Natural killer cell treated with Interleukin-12 subunit alpha and Interleukin-12 subunit beta and Interleukin-15 and Interleukin-18, amount 100 ng/mL, for 72 hours (primary cell): ENCODE measurements at regions not wholly inside any gene's neighbourhood (a gene's known extent, or its start where the extent isn't known, plus 50 kb on each side); places are given as distances from the start of the nearest gene placed in this dataset.
A peak's percentile ranks its signal among the peaks of the same experiment; 100 is the strongest.
"Not testable (repeated sequence)": the region's sequence is repeated elsewhere in the genome, so short reads cannot be mapped to it uniquely, and the experiment has no call there.

ENCODE experiments used
- ATAC-seq, 2 donors: fragments of 150-1000 bp; cut with Tn5 transposase in 1 of 2; sonication (Bioruptor Pico), chemical (Tn5 transposase) in 1 of 2; 2 replicates each; pipeline ENCODE4 v1.10.0; 2021
- DNase-seq: peaks from one replicate; pipeline ENCODE4 v3.0.0; 2022; ENCODE audit warnings: low spot score
- H3K27ac Mint-ChIP-seq, 2 donors: 1 replicate in 1 of 2; 2 replicates in 1 of 2; pipeline ENCODE4 v1.8.0; 2022; ENCODE audit warnings: mixed read lengths in 2 of 2, mild to moderate bottlenecking in 1 of 2, moderate library complexity in 1 of 2
- H3K27me3 Mint-ChIP-seq, 2 donors: 1 replicate in 1 of 2; 2 replicates in 1 of 2; pipeline ENCODE4 v1.8.0; 2022; ENCODE audit warnings: mixed read lengths in 2 of 2
- H3K36me3 Mint-ChIP-seq: one replicate; pipeline ENCODE4 v1.8.0; 2022; ENCODE audit warnings: mixed read lengths
- H3K4me1 Mint-ChIP-seq, 2 donors: 1 replicate in 1 of 2; 2 replicates in 1 of 2; pipeline ENCODE4 v1.8.0; 2022; ENCODE audit warnings: low read depth in 2 of 2, mixed read lengths in 2 of 2, mild to moderate bottlenecking in 1 of 2
- H3K4me3 Mint-ChIP-seq: one replicate; pipeline ENCODE4 v1.8.0; 2022; ENCODE audit warnings: mixed read lengths
- H3K9me3 Mint-ChIP-seq: 2 replicates; pipeline ENCODE4 v1.8.0; 2022; ENCODE audit warnings: mixed read lengths

- not testable (repeated sequence) for H3K36me3 Mint-ChIP-seq, H3K4me3 Mint-ChIP-seq, H3K9me3 Mint-ChIP-seq, ATAC-seq, H3K27ac Mint-ChIP-seq, H3K4me1 Mint-ChIP-seq, DNase-seq
- H3K27me3 Mint-ChIP-seq = peaks cover 7 to 20% of the 10 kb centered on the region in 2 donors
Measured at GRCh38 chr11:81769906-81770305, 963.8 kb downstream of the FAM181B start.

GRCh38 chr11:81756864-81757595 is 976.6 kb downstream of the FAM181B start:
- Mint-ChIP-seq H3K27ac (no peak overlapping the region), H3K4me1 (no peaks in the 10 kb centered on the region), H3K4me3 (no peak overlapping the region), H3K27me3 (peaks cover 0 to 15% of the 10 kb centered on the region in 2 donors), H3K9me3 (no peaks in the 10 kb centered on the region), H3K36me3 (no peaks in the 10 kb centered on the region)
- ATAC-seq = no peak
- no peak for DNase-seq

GRCh38 chr11:81749245-81749644 is 984.4 kb downstream of the FAM181B start:
- Mint-ChIP-seq H3K4me1 (no peaks in the 10 kb centered on the region), H3K36me3 (no peaks in the 10 kb centered on the region), H3K9me3 (peaks cover 4% of the 10 kb centered on the region), H3K27me3 (peaks cover 0 to 15% of the 10 kb centered on the region in 2 donors), H3K27ac (no peak overlapping the region), H3K4me3 (no peak overlapping the region)
- ATAC-seq (no peak), DNase-seq (no peak)

- DNase-seq = no peak
- Mint-ChIP-seq H3K36me3 (no peaks in the 10 kb centered on the region), H3K27me3 (peaks cover 0 to 8% of the 10 kb centered on the region in 2 donors), H3K4me1 (no peaks in the 10 kb centered on the region), H3K4me3 (no peak overlapping the region), H3K9me3 (peaks cover 4% of the 10 kb centered on the region), H3K27ac (no peak overlapping the region)
- peak in 1 of 2 donors; percentile 40 for ATAC-seq
Measured at GRCh38 chr11:81744336-81745116, 989.1 kb downstream of the FAM181B start.

- Mint-ChIP-seq H3K4me3 (no peak overlapping the region), H3K9me3 (peaks cover 13% of the 10 kb centered on the region), H3K27ac (no peak overlapping the region), H3K27me3 (no peaks in the 10 kb centered on the region), H3K36me3 (peaks cover 4% of the 10 kb centered on the region), H3K4me1 (no peaks in the 10 kb centered on the region)
- ATAC-seq (no peak), DNase-seq (no peak)
Measured at GRCh38 chr11:81725701-81726100, 1008.0 kb downstream of the FAM181B start.

GRCh38 chr11:81717695-81718094 is 1016.0 kb downstream of the FAM181B start:
- no peaks in the 10 kb centered on the region for H3K27me3 Mint-ChIP-seq
- H3K27ac Mint-ChIP-seq = no peak overlapping the region
- DNase-seq (no peak), ATAC-seq (no peak)
- H3K4me3 Mint-ChIP-seq = no peak overlapping the region
- H3K36me3 Mint-ChIP-seq = no peaks in the 10 kb centered on the region
- H3K4me1 Mint-ChIP-seq = no peaks in the 10 kb centered on the region
- H3K9me3 Mint-ChIP-seq = peaks cover 13% of the 10 kb centered on the region

- no peaks in the 10 kb centered on the region for H3K4me1 Mint-ChIP-seq
- DNase-seq (no peak), ATAC-seq (no peak)
- H3K27ac Mint-ChIP-seq = no peak overlapping the region
- no peaks in the 10 kb centered on the region for H3K36me3 Mint-ChIP-seq
- no peak overlapping the region for H3K4me3 Mint-ChIP-seq
- H3K9me3 Mint-ChIP-seq = peaks cover 10% of the 10 kb centered on the region
- H3K27me3 Mint-ChIP-seq = no peaks in the 10 kb centered on the region
Measured at GRCh38 chr11:81707881-81708280, 1025.8 kb downstream of the FAM181B start.

GRCh38 chr11:81705283-81705682 is 1028.4 kb downstream of the FAM181B start:
- peaks cover 7% of the 10 kb centered on the region for H3K9me3 Mint-ChIP-seq
- DNase-seq (no peak), ATAC-seq (no peak)
- H3K36me3 Mint-ChIP-seq = no peaks in the 10 kb centered on the region
- no peaks in the 10 kb centered on the region for H3K4me1 Mint-ChIP-seq
- no peaks in the 10 kb centered on the region for H3K27me3 Mint-ChIP-seq
- H3K27ac Mint-ChIP-seq = no peak overlapping the region
- no peak overlapping the region for H3K4me3 Mint-ChIP-seq

GRCh38 chr11:81700076-81700475 is 1033.6 kb downstream of the FAM181B start:
- Mint-ChIP-seq H3K9me3 (peaks cover 6% of the 10 kb centered on the region), H3K4me1 (no peaks in the 10 kb centered on the region), H3K27me3 (no peaks in the 10 kb centered on the region), H3K36me3 (peaks cover 15% of the 10 kb centered on the region), H3K4me3 (no peak overlapping the region), H3K27ac (no peak overlapping the region)
- no peak for DNase-seq
- ATAC-seq = no peak

GRCh38 chr11:81687057-81687456 is 1046.6 kb downstream of the FAM181B start:
- H3K36me3 Mint-ChIP-seq = no peaks in the 10 kb centered on the region
- no peak for ATAC-seq
- no peaks in the 10 kb centered on the region for H3K4me1 Mint-ChIP-seq
- no peaks in the 10 kb centered on the region for H3K27me3 Mint-ChIP-seq
- H3K9me3 Mint-ChIP-seq = peaks cover 5% of the 10 kb centered on the region
- DNase-seq = no peak
- H3K4me3 Mint-ChIP-seq = no peak overlapping the region
- H3K27ac Mint-ChIP-seq = no peak overlapping the region

- peaks cover 2% of the 10 kb centered on the region for H3K9me3 Mint-ChIP-seq
- H3K36me3 Mint-ChIP-seq = no peaks in the 10 kb centered on the region
- ATAC-seq = peak in 1 of 2 donors; percentile 91
- H3K27me3 Mint-ChIP-seq = no peaks in the 10 kb centered on the region
- no peak for DNase-seq
- H3K4me1 Mint-ChIP-seq = no peaks in the 10 kb centered on the region
- no peak overlapping the region for H3K4me3 Mint-ChIP-seq
- no peak overlapping the region for H3K27ac Mint-ChIP-seq
Measured at GRCh38 chr11:81674211-81674610, 1059.5 kb downstream of the FAM181B start.

GRCh38 chr11:81673001-81673400 is 1060.7 kb downstream of the FAM181B start:
- ATAC-seq (no peak), DNase-seq (no peak)
- Mint-ChIP-seq H3K27me3 (no peaks in the 10 kb centered on the region), H3K27ac (no peak overlapping the region), H3K9me3 (peaks cover 2% of the 10 kb centered on the region), H3K4me1 (no peaks in the 10 kb centered on the region), H3K36me3 (no peaks in the 10 kb centered on the region), H3K4me3 (no peak overlapping the region)

GRCh38 chr11:81669935-81670543 is 1063.6 kb downstream of the FAM181B start:
- H3K27ac Mint-ChIP-seq = no peak overlapping the region
- H3K4me1 Mint-ChIP-seq = no peaks in the 10 kb centered on the region
- no peaks in the 10 kb centered on the region for H3K27me3 Mint-ChIP-seq
- no peak overlapping the region for H3K4me3 Mint-ChIP-seq
- no peaks in the 10 kb centered on the region for H3K9me3 Mint-ChIP-seq
- DNase-seq (no peak), ATAC-seq (no peak)
- no peaks in the 10 kb centered on the region for H3K36me3 Mint-ChIP-seq

- Mint-ChIP-seq H3K36me3 (no peaks in the 10 kb centered on the region), H3K9me3 (peaks cover 9% of the 10 kb centered on the region), H3K4me3 (no peak overlapping the region), H3K27me3 (peaks cover 0 to 6% of the 10 kb centered on the region in 2 donors), H3K4me1 (no peaks in the 10 kb centered on the region), H3K27ac (no peak overlapping the region)
- DNase-seq = no peak
- no peak for ATAC-seq
Measured at GRCh38 chr11:81658722-81659121, 1074.9 kb downstream of the FAM181B start.
